ENCODE measurements at regions not wholly inside any gene's neighbourhood (a gene's known extent, or its start where the extent isn't known, plus 50 kb on each side); places are given as distances from the start of the nearest gene placed in this dataset.

GRCh38 chr2:75277111-75277510, 77.8 kb upstream of the TACR1 start:
- DNase-seq = peak; percentile 76

DNA sequence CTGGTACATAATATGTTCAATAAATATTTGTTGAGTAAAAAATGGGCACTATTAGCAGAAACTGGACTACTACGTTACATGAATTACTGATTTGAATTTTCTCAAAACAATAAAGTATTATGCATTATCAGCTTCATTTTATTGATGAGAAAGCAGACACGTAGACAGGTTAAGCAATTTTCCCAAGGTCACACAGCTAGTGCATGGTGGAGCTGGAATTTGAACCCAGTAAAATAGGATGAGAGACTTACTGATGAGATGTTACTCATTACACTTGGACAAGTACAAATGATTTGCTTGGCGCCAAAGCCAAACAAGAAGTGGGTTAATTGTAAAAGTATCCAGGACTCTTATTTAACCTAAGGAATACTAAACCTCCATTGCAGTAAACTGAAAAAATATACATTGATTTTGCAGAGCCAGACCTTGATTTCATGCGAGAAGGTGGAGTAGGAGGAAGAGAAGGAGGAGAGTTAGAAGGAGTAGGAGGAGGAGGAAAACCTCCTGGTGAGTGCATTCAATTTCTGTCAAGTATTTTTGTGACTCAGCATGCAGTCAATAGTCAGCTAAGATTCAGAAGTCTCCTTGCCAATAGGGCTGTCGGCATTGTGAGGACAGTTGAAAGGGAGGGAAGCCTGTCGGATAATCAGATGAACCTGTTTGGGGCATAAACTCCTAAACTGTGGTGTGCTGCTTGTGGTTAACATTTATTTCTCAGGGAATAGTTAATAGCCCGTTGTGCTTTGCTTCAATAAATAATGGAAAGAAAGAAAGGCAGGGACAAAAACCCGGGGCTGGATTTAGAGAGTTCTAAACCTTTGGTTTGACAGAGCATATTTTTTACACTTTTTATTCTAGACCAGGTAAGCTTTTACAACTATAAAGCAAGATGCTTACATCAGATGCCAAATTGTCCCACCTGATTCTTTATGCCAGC, 77.0 kb upstream of the TACR1 start:
- peak; percentile 75 for DNase-seq

DNA sequence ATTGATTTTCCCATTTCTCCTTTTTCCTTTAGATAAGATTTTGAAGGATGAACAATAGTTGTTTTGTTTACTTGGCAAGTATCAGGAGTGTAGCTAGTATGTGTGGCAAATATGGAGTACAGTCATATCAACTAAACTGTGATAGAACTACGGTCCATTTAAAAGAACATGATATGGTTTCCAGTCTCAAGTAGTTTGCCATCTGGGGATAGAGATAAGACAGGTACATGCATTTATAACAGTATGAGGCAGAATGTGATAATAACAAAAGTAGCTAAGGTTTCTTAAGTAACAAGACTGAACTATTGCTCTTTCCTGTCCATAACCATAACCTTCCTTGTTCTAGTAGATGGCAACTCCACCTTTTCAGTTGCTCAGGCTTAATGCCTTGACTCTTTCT, 75.6 kb upstream of the TACR1 start:
- DNase-seq = no peak

GRCh38 chr2:75268112-75268511, 68.8 kb upstream of the TACR1 start:
- no peak for DNase-seq

DNA sequence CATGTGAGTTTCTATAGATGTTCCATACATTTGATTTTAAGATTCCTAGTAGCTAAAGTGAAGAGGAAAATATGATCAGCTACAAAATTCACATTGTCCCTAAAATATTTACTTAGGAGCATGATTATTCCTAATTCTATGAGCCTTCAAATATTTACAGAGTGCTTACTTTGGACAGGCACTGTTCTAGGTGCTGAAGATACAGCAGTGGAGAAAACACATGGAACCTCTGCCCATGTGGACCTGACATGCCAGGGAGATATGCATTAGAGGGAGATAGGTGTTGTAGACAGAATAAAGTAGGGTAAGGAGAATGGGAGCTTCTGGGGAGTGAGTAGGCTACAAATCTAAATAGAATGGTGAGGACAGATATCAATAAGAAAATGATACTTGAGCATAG, 62.6 kb upstream of the TACR1 start:
- no peak for DNase-seq

DNA sequence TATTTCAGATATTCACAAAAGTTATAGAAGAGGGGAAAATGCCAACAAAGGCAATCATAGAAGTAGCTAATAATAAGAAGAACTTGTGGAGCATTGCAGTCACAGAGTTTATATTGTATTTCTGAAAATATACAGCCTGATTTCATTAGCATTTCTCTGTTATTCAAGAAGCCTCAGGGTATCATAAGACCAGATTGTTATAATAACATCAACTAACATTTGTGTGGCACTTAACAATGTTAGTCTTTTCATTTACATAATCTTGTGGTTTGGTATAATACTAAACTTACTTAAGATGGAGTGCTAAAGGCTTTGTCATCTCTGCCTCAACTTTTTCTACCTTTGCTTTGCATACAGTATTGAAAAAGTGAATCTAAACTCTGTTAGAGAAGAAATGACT, 61.6 kb upstream of the TACR1 start:
- DNase-seq = no peak

GRCh38 chr2:75258620-75259019, 59.3 kb upstream of the TACR1 start:
- no peak for DNase-seq

- no peak for DNase-seq
Observed at GRCh38 chr2:75256485-75256884, 57.2 kb upstream of the TACR1 start.

DNA sequence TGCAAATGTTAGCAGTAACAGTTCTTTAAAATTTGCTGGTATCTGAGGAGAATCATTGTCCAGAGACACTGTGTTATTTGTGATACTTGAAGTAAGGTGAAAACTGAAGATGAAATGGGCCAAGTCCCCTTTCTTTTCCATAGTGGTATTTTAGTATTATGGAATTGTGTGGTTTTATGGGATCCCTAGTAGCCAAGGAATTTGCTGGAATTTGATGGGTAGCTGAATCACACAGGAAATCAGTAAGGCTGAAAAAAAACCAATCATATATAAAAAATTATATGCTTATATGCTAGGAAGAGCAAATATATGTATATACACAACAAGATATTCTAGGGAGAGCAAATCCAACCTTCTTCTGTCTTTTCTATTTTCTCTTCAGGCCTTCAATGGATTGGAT, 54.2 kb upstream of the TACR1 start:
- DNase-seq = peak; percentile 49

GRCh38 chr2:75251896-75252295, 52.6 kb upstream of the TACR1 start:
- no peak for DNase-seq
